ENCODE measurements at regions not wholly inside any gene's neighbourhood (a gene's known extent, or its start where the extent isn't known, plus 50 kb on each side); places are given as distances from the start of the nearest gene placed in this dataset.

DNA sequence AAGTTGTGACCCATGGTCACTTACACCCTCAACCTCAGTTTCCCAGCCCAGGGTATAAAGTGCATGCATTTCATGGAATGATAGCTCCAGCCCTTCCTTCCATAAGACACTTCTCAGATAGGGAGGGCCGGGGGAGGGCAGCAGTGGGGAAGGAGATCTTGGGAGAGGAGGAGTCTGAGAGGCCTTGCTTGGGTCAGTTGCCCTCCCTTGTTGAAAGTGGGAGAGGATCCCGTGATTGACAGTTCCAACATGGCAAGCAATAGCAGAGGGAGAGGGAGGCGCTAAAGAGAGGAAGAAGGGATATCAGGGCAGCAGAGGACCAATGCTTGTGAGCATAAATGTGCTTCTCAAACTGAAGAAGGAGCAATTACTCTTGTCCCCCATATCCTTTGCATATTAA is 244.4 kb downstream of the CHRM3 start:
- TF ChIP-seq, protein P1, sequence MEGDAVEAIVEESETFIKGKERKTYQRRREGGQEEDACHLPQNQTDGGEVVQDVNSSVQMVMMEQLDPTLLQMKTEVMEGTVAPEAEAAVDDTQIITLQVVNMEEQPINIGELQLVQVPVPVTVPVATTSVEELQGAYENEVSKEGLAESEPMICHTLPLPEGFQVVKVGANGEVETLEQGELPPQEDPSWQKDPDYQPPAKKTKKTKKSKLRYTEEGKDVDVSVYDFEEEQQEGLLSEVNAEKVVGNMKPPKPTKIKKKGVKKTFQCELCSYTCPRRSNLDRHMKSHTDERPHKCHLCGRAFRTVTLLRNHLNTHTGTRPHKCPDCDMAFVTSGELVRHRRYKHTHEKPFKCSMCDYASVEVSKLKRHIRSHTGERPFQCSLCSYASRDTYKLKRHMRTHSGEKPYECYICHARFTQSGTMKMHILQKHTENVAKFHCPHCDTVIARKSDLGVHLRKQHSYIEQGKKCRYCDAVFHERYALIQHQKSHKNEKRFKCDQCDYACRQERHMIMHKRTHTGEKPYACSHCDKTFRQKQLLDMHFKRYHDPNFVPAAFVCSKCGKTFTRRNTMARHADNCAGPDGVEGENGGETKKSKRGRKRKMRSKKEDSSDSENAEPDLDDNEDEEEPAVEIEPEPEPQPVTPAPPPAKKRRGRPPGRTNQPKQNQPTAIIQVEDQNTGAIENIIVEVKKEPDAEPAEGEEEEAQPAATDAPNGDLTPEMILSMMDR (IDR thresholded peaks at IDR 0.05; ENCODE audit: borderline replicate concordance, insufficient read depth, low read depth, low read length): no peak
- H3K4me3 ChIP-seq (ENCODE audit: low read depth, low read length): no peak overlapping the region

DNA sequence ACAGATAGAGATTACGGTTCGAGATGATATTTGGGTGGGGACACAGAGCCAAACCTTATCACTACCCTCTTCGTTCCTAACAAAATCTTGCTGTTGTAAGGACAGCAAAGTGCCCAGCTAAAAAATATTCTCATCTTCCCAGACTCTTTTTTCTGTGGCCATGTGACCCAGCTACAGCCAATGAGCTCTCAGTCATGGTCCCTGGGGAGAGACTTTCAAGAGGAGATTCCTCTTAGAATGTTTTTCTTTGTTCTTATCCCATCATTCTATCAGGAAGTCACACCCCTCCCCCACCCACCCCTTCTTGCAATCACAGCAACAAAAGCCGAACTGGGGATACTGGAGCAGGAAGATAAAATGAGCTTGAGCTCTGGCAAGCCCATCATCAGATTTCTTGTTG is 247.1 kb downstream of the CHRM3 start:
- TF ChIP-seq, protein P1 (IDR thresholded peaks at IDR 0.05; ENCODE audit: borderline replicate concordance, insufficient read depth, low read depth, low read length): no peak
- no peak overlapping the region for H3K4me3 ChIP-seq (ENCODE audit: low read depth, low read length)

DNA sequence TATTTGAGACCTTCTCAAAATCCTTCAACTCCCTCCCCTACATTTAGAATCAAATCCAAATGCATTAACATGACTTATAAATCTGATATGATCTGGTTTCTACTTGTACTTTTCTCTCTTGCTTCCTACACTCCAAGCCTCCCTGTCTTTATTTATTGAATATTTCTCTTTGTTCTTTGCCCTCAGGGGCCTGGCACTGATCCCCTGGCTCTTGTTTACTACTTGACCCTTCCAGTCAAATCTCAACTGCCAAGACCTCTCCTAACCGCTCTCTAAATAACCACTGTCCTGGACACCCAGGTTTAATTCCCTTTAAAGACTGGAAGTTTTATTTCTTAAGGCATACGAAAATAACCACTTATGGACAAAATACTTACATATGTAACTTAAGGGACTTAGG is 248.9 kb downstream of the CHRM3 start:
- H3K4me3 ChIP-seq (ENCODE audit: low read depth, low read length): no peak overlapping the region
- TF ChIP-seq, protein P1 (IDR thresholded peaks at IDR 0.05; ENCODE audit: borderline replicate concordance, insufficient read depth, low read depth, low read length): no peak

DNA sequence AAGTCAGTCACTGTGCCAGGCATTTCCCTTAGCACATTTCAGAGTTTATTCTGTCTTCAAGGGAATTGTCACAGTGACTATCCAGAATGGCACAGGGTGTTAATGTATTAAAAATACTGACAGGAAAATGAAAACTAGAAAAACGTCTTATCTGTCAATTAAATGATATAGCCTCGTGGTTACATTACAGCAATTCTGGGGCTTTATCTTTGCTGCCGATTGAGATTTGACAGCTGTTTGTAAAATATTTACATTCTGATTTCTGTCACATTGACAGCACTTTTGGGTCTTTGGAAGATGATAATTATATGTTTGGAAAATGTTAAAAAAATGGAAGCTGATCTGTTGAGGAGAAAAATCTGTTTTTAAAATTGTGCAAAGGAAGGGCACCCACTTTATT is 250.0 kb downstream of the CHRM3 start:
- TF ChIP-seq, protein P1 (IDR thresholded peaks at IDR 0.05; ENCODE audit: borderline replicate concordance, insufficient read depth, low read depth, low read length): no peak
- H3K4me3 ChIP-seq (ENCODE audit: low read depth, low read length): no peak overlapping the region

DNA sequence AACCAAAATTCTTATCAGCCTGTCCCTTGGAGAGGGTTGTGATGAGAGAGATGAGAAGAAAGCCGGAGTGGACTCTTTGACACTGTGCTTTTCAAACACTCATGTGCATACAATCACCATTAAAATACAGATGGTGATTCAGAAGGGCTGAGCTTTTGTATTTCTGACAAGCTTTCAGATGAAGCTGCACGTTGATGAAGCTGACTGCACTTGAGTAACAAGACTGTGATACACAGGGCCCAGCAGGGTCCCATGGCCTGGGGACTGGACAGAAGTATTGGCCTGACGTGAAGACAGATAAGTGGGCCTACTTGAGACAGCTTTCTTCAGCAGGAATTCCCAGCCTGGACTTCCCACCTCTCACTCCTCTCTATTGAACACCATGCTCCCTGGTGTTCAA is 258.2 kb downstream of the CHRM3 start:
- TF ChIP-seq, protein P1 (IDR thresholded peaks at IDR 0.05; ENCODE audit: borderline replicate concordance, insufficient read depth, low read depth, low read length): no peak
- no peak overlapping the region for H3K4me3 ChIP-seq (ENCODE audit: low read depth, low read length)

DNA sequence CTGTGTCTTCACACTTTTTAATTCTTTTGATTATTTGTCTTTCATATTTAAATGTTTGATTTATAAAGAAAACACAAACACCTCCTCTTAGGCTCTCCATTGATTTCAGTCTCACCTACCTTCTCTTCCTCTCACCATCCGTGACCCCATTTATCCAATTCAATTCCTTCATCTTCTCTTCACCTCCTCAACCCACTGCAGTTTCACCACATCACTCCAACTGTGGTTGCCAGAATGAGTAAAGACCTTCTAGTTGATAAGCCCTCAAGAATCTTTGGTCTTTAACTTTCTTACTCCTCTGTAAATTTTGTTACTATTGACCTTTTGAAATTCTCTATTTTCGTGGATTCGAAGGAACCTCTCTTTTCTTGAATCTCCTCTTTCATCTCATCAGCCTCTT is 260.7 kb downstream of the CHRM3 start:
- no peak overlapping the region for H3K4me3 ChIP-seq (ENCODE audit: low read depth, low read length)
- TF ChIP-seq, protein P1 (IDR thresholded peaks at IDR 0.05; ENCODE audit: borderline replicate concordance, insufficient read depth, low read depth, low read length): no peak

DNA sequence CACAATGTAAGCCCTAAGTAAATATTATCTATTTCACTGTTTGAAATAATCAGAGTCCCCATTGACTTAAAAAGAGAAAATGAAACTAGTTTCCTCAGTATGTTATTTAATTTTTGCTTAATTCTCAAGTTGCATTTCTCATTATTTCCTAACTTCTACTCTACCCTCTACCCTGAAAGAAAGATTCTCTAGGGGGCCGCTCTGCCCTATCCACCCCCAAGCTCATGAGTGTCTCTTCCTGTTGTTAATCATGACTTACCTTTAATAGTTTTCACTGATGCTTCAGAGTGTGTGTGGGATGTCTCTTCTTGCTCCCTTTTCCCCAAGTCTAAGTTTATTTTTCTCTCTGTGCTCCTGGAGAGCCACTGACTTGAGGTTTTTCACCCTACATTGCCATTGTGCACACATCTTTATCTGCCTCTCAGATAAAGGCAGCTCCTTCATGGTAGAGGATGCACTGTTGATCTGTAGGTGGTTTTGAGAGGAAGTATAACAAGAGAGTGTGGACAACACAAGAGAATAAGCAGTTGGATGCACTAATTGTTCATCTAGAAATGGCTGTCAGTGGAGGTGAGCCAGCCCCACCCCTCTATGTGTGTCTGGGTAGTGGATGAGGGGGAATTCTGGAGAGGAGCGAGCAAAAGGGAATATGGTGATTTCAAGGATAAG is 261.7 kb downstream of the CHRM3 start:
- TF ChIP-seq, protein P1 (IDR thresholded peaks at IDR 0.05; ENCODE audit: borderline replicate concordance, insufficient read depth, low read depth, low read length): no peak
- no peak overlapping the region for H3K4me3 ChIP-seq (ENCODE audit: low read depth, low read length)

Measured in GM12875 (cell line).